Activated naive CD4-positive, alpha-beta T cell treated with anti-CD3 and anti-CD28 coated beads, Interleukin-2, amount 50 U/mL, for 16 hours (primary cell): ENCODE measurements at regions not wholly inside any gene's neighbourhood (a gene's known extent, or its start where the extent isn't known, plus 50 kb on each side); places are given as distances from the start of the nearest gene placed in this dataset.

Source experiments
- DNase-seq: peaks from one replicate; pipeline ENCODE4 v3.0.0-alpha.2; 2020

DNA sequence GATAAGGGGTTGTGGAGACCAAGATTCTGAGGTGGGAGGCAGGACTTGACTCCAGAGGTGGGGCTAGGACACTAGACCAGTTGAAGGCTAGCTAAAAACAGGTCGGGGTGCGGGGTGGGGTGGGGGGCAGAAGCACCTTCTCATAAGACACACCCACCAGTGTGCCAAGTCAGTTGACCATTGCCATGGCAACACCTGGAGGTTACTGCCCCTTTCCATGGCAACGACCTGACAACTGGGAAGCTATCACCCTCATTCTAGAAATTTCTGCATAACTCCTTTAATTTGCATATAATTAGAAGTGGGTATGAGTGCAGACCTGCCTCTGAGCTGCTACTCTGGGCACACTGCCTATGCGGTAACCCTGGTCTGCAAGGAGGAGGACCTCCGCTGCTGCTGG lies 53.9 kb upstream of the ALOX12 start:
- DNase-seq = no peak

GRCh38 chr17:6943406-6943805 lies 52.4 kb upstream of the ALOX12 start:
- DNase-seq = no peak
